ENCODE measurements at regions not wholly inside any gene's neighbourhood (a gene's known extent, or its start where the extent isn't known, plus 50 kb on each side); places are given as distances from the start of the nearest gene placed in this dataset.

DNA sequence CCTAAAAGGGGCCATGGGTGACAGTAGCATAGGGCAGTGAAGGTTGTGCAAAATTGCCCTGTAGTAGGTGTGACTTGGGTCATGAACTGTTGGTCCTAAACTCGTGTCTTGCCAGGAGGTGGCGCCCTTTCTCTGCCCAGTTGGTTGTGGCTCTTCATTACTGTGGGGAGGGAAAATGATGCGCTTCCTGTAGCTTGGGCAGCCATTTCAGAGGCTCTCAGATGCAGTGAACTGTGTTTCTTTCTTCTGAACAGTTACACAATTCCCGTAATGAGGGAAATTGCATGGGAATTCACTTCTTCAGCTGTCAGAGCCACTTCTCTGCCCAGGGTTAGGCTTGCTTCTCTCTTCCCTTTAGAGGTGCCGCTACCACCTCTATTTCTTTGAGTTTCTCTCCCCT is 148.1 kb upstream of the NRXN3 start:
- TF ChIP-seq, protein P1, sequence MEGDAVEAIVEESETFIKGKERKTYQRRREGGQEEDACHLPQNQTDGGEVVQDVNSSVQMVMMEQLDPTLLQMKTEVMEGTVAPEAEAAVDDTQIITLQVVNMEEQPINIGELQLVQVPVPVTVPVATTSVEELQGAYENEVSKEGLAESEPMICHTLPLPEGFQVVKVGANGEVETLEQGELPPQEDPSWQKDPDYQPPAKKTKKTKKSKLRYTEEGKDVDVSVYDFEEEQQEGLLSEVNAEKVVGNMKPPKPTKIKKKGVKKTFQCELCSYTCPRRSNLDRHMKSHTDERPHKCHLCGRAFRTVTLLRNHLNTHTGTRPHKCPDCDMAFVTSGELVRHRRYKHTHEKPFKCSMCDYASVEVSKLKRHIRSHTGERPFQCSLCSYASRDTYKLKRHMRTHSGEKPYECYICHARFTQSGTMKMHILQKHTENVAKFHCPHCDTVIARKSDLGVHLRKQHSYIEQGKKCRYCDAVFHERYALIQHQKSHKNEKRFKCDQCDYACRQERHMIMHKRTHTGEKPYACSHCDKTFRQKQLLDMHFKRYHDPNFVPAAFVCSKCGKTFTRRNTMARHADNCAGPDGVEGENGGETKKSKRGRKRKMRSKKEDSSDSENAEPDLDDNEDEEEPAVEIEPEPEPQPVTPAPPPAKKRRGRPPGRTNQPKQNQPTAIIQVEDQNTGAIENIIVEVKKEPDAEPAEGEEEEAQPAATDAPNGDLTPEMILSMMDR (optimal IDR thresholded peaks at IDR 0.05 in 1 of 3, IDR thresholded peaks at IDR 0.05 in 1 of 3, conservative IDR thresholded peaks at IDR 0.05 in 1 of 3; ENCODE audit: extremely low read depth in 1 of 3, insufficient read depth in 2 of 3, low read length in 3 of 3): peak; percentile 86 to 96 (median 89)
- TF ChIP-seq EZH2 (IDR thresholded peaks at IDR 0.05; ENCODE audit: low read length): no peak
- no peak overlapping the region for H3K9ac ChIP-seq (ENCODE audit: control insufficient read depth, extremely low read depth, insufficient read depth, low read length)
- H3K79me2 ChIP-seq (ENCODE audit: control insufficient read depth, insufficient read depth, low read length): no peaks in the 10 kb centered on the region
- H3K9me1 ChIP-seq (ENCODE audit: control insufficient read depth, extremely low read depth, insufficient read depth, low read length): no peaks in the 10 kb centered on the region
- H3K4me1 ChIP-seq (ENCODE audit: control insufficient read depth, extremely low read depth, insufficient read depth, low read length): no peaks in the 10 kb centered on the region
- H4K20me1 ChIP-seq (ENCODE audit: control insufficient read depth, extremely low read depth, insufficient read depth, low read length): no peaks in the 10 kb centered on the region
- DNase-seq (ENCODE audit: low read depth, low spot score) (peak; percentile 30), FAIRE-seq (peak; percentile 92)
- dilution Hi-C loops (cut with MboI; ENCODE audit: extremely low pct_ligation_motif_present, low sequenced_read_pairs): no loop called here
- peak overlapping the region; percentile 65 for H2AFZ ChIP-seq (ENCODE audit: control insufficient read depth, low read length)
- H3K36me3 ChIP-seq (ENCODE audit: control insufficient read depth in 2 of 2, extremely low read depth in 1 of 2, insufficient read depth in 2 of 2, low read length in 2 of 2): no peaks in the 10 kb centered on the region
- H3K27me3 ChIP-seq (ENCODE audit: control insufficient read depth, extremely low read depth, insufficient read depth, low read length): no peaks in the 10 kb centered on the region
- no peak overlapping the region for H3K4me2 ChIP-seq (ENCODE audit: control insufficient read depth, extremely low read depth, insufficient read depth, low read depth, low read length)
- H3K9me3 ChIP-seq (ENCODE audit: control insufficient read depth, low read depth, low read length): no peaks in the 10 kb centered on the region
- no peak overlapping the region for H3K4me3 ChIP-seq (ENCODE audit: control insufficient read depth in 2 of 3, extremely low read depth in 1 of 3, insufficient read depth in 2 of 3, low read depth in 1 of 3, low read length in 3 of 3)
- H3K27ac ChIP-seq (ENCODE audit: control insufficient read depth, insufficient read depth, low read length): no peak overlapping the region

DNA sequence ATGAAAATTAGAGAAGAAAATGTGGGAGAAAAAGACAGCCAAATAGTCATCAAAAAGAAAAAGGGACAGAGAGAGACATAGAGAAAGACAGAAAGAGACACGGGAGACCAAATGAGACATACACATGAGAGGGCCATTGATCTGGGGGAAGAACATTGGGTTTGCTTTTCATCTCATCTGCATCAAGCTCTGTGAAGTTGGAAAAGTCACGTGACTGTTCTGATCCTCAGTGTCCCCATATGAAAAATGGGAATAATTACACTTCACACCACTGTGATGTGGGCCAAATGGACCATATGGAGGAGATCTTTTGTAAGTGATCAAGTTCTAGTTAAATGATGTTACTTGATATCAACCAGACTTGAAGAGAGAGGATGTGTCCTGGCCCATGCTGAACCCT is 147.1 kb upstream of the NRXN3 start:
- Histone ChIP-seq H3K9ac (ENCODE audit: control insufficient read depth, extremely low read depth, insufficient read depth, low read length) (no peak overlapping the region), H2AFZ (ENCODE audit: control insufficient read depth, low read length) (no peak overlapping the region), H3K4me2 (ENCODE audit: control insufficient read depth, extremely low read depth, insufficient read depth, low read depth, low read length) (no peak overlapping the region), H3K27ac (ENCODE audit: control insufficient read depth, insufficient read depth, low read length) (no peak overlapping the region), H4K20me1 (ENCODE audit: control insufficient read depth, extremely low read depth, insufficient read depth, low read length) (no peaks in the 10 kb centered on the region), H3K79me2 (ENCODE audit: control insufficient read depth, insufficient read depth, low read length) (no peaks in the 10 kb centered on the region), H3K4me1 (ENCODE audit: control insufficient read depth, extremely low read depth, insufficient read depth, low read length) (no peaks in the 10 kb centered on the region), H3K36me3 (ENCODE audit: control insufficient read depth in 2 of 2, extremely low read depth in 1 of 2, insufficient read depth in 2 of 2, low read length in 2 of 2) (no peaks in the 10 kb centered on the region), H3K27me3 (ENCODE audit: control insufficient read depth, extremely low read depth, insufficient read depth, low read length) (no peaks in the 10 kb centered on the region), H3K9me3 (ENCODE audit: control insufficient read depth, low read depth, low read length) (no peaks in the 10 kb centered on the region), H3K4me3 (ENCODE audit: control insufficient read depth in 2 of 3, extremely low read depth in 1 of 3, insufficient read depth in 2 of 3, low read depth in 1 of 3, low read length in 3 of 3) (no peak overlapping the region), H3K9me1 (ENCODE audit: control insufficient read depth, extremely low read depth, insufficient read depth, low read length) (no peaks in the 10 kb centered on the region)
- no peak for TF ChIP-seq EZH2 (IDR thresholded peaks at IDR 0.05; ENCODE audit: low read length)
- TF ChIP-seq, protein P1 (optimal IDR thresholded peaks at IDR 0.05 in 1 of 3, IDR thresholded peaks at IDR 0.05 in 1 of 3, conservative IDR thresholded peaks at IDR 0.05 in 1 of 3; ENCODE audit: extremely low read depth in 1 of 3, insufficient read depth in 2 of 3, low read length in 3 of 3): no peak
- no peak for DNase-seq (ENCODE audit: low read depth, low spot score)
- dilution Hi-C loops (cut with MboI; ENCODE audit: extremely low pct_ligation_motif_present, low sequenced_read_pairs): no loop called here
- FAIRE-seq: no peak

Measured in keratinocyte (primary cell).